HFFc6 (cell line): ENCODE measurements at regions not wholly inside any gene's neighbourhood (a gene's known extent, or its start where the extent isn't known, plus 50 kb on each side); places are given as distances from the start of the nearest gene placed in this dataset.
A peak's percentile ranks its signal among the peaks of the same experiment; 100 is the strongest.
"Not testable (repeated sequence)": the region's sequence is repeated elsewhere in the genome, so short reads cannot be mapped to it uniquely, and the experiment has no call there.

Experiments used
- DNase-seq: peaks from one replicate; pipeline ENCODE4 v3.0.0-alpha.2; 2018
- H3K27ac Mint-ChIP-seq: 2 replicates; pipeline ENCODE4 v1.8.0; 2020; ENCODE audit warnings: mild to moderate bottlenecking, mixed read lengths
- H3K27me3 Mint-ChIP-seq: 2 replicates; pipeline ENCODE4 v1.8.0; 2021; ENCODE audit warnings: mild to moderate bottlenecking, moderate library complexity, mixed read lengths; ENCODE audit not compliant: insufficient read depth
- H3K36me3 Mint-ChIP-seq: 2 replicates; pipeline ENCODE4 v1.8.0; 2021; ENCODE audit warnings: low read depth, mixed read lengths
- H3K4me1 Mint-ChIP-seq: 2 replicates; pipeline ENCODE4 v1.8.0; 2020; ENCODE audit warnings: low read depth, mixed read lengths
- H3K4me3 Mint-ChIP-seq: 2 replicates; pipeline ENCODE4 v1.8.0; 2020; ENCODE audit warnings: mild to moderate bottlenecking, moderate library complexity, mixed read lengths
- H3K9me3 Mint-ChIP-seq: 2 replicates; pipeline ENCODE4 v1.8.0; 2020; ENCODE audit warnings: mild to moderate bottlenecking, mixed read lengths
- CTCF ChIP-seq: fragments of 200-600 bp; sonication (generic); IDR thresholded peaks from 2 replicates; pipeline ENCODE4 v1.5.0; 2021; ENCODE audit warnings: antibody characterized with exemption, mild to moderate bottlenecking

GRCh38 chr2:189341077-189341476 lies 100.2 kb upstream of the WDR75 start:
- Mint-ChIP-seq H3K36me3 (peaks cover 12% of the 10 kb centered on the region), H3K27ac (no peak overlapping the region), H3K27me3 (no peaks in the 10 kb centered on the region), H3K4me1 (peaks cover 26% of the 10 kb centered on the region), H3K9me3 (peaks cover 5% of the 10 kb centered on the region), H3K4me3 (no peak overlapping the region)
- DNase-seq = no peak
- no peak for TF ChIP-seq CTCF

- Mint-ChIP-seq H3K27ac (no peak overlapping the region), H3K9me3 (peaks cover 11% of the 10 kb centered on the region), H3K36me3 (peaks cover 19% of the 10 kb centered on the region), H3K4me1 (peaks cover 28% of the 10 kb centered on the region), H3K27me3 (no peaks in the 10 kb centered on the region), H3K4me3 (no peak overlapping the region)
- TF ChIP-seq CTCF = no peak
- DNase-seq = no peak
These were observed 97.2 kb upstream of the WDR75 start for GRCh38 chr2:189344043-189344442.

GRCh38 chr2:189347540-189347939 lies 93.7 kb upstream of the WDR75 start:
- H3K4me3 Mint-ChIP-seq = peak overlapping the region; percentile 71
- H3K27ac Mint-ChIP-seq = peak overlapping the region; percentile 87
- H3K36me3 Mint-ChIP-seq = peaks cover 17% of the 10 kb centered on the region
- DNase-seq = peak; percentile 94
- peaks cover 9% of the 10 kb centered on the region; the same call in 1 of the 2 replicates for H3K9me3 Mint-ChIP-seq
- H3K27me3 Mint-ChIP-seq = no peaks in the 10 kb centered on the region
- TF ChIP-seq CTCF = peak; percentile 64
- H3K4me1 Mint-ChIP-seq = peaks cover 51% of the 10 kb centered on the region

GRCh38 chr2:189348369-189348768 lies 92.9 kb upstream of the WDR75 start:
- DNase-seq = no peak
- no peaks in the 10 kb centered on the region for H3K27me3 Mint-ChIP-seq
- peak overlapping the region; percentile 87 for H3K27ac Mint-ChIP-seq
- H3K36me3 Mint-ChIP-seq = peaks cover 17% of the 10 kb centered on the region
- H3K4me1 Mint-ChIP-seq = peaks cover 51% of the 10 kb centered on the region
- TF ChIP-seq CTCF = no peak
- peaks cover 12% of the 10 kb centered on the region; the same call in 1 of the 2 replicates for H3K9me3 Mint-ChIP-seq
- no peak overlapping the region for H3K4me3 Mint-ChIP-seq

- Mint-ChIP-seq H3K4me1 (peaks cover 64% of the 10 kb centered on the region), H3K36me3 (peaks cover 17% of the 10 kb centered on the region), H3K27ac (peak overlapping the region; percentile 68), H3K27me3 (no peaks in the 10 kb centered on the region), H3K9me3 (peaks cover 12% of the 10 kb centered on the region; the same call in 1 of the 2 replicates), H3K4me3 (no peak overlapping the region)
- no peak for TF ChIP-seq CTCF
- DNase-seq = peak; percentile 94
These were observed 90.6 kb upstream of the WDR75 start for GRCh38 chr2:189350540-189351209.

- H3K4me3 Mint-ChIP-seq, H3K27me3 Mint-ChIP-seq, DNase-seq, H3K27ac Mint-ChIP-seq: not testable (repeated sequence)
- Mint-ChIP-seq H3K36me3 (peaks cover 22% of the 10 kb centered on the region), H3K4me1 (peaks cover 57% of the 10 kb centered on the region), H3K9me3 (peaks cover 16% of the 10 kb centered on the region)
These were observed 89.3 kb upstream of the WDR75 start for GRCh38 chr2:189351933-189352332.

- Mint-ChIP-seq H3K36me3 (peaks cover 29% of the 10 kb centered on the region), H3K9me3 (peaks cover 16% of the 10 kb centered on the region), H3K4me1 (peaks cover 23% of the 10 kb centered on the region)
- not testable (repeated sequence) for H3K4me3 Mint-ChIP-seq, DNase-seq, H3K27ac Mint-ChIP-seq, H3K27me3 Mint-ChIP-seq
These were observed 83.9 kb upstream of the WDR75 start for GRCh38 chr2:189357375-189357774.
